NCI-H1930 (cell line): ENCODE measurements at regions not wholly inside any gene's neighbourhood (a gene's known extent, or its start where the extent isn't known, plus 50 kb on each side); places are given as distances from the start of the nearest gene placed in this dataset.

Experiments
- DNase-seq, 2 experiments: peaks; one replicate each; lab custom pipeline; 2025; lab: John Stamatoyannopoulos, UW

DNA sequence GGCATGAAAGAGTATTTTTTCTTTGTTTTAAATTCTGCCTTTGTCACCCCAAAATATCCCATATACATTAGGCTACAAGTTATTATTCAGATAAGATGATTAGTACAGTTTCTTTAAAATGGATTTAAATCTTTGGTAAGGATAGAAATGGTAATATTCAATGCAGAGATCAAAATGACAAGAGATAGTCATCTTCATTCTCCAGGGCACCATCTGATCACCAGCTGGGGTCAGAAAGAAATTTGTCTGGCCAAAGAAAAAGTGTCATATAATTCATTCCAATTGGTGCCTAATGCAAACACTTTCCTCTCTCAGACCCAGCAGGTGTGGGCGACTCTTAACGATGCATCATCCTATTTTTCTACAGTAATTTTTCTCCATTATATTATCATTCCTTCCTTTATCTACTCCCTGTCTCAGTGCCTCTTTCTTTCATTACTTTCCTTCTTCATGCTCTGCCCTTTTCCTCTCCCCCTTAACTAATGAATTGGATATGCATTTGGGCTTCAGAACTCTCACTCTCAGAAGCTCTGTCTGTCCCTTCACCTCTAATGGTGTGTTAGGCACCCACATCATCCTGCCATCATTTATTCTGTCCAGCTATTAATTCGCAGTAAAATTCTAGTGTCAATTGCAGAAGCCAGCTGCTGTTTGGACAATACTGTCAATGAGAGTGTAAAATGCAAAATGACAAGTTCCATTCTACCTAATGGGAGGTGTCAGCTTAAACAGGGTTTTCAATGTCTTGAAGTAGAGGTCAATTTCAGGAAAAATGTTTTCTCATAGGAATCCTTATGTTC lies 570.5 kb downstream of the TDRD15 start:
- peak in 1 of 2 experiments; percentile 49 for DNase-seq

DNA sequence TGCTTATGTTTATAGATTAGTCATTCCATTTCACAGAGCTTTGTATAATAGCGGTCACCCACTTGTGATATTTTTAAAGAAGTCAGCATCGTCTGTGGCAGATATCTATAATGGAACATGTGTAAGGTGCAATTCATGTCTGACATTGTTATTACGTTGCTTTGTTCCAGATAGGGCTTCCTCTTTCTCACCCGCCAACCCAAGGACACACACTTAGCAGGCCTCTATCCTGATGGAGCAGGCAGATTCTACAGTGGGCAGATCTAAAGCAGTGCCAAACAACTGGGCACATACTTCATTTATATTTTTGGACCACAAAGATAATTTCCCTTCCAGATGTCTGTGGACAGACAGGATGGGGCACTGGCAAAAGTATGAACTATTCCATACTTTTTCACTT lies 573.1 kb downstream of the TDRD15 start:
- DNase-seq, result no peak

DNA sequence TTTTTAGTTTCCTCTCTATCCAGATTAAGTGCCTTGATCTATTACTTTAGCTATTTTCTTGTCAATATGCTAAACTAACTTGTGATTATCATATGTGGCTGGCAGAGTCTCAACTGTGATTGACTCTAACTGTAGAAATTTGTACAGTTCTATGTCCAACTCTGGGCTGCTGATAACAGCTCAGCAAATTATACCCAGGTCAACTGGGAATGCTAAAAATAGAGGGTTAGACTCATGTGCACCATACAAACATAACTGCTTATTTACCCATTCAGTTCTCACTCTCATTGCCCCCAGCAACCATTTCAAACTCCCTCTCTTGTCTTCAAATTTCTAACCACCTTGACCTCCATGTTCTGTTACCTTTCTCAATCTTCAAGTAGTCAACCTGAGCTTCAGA lies 576.9 kb downstream of the TDRD15 start:
- DNase-seq, result no peak

DNA sequence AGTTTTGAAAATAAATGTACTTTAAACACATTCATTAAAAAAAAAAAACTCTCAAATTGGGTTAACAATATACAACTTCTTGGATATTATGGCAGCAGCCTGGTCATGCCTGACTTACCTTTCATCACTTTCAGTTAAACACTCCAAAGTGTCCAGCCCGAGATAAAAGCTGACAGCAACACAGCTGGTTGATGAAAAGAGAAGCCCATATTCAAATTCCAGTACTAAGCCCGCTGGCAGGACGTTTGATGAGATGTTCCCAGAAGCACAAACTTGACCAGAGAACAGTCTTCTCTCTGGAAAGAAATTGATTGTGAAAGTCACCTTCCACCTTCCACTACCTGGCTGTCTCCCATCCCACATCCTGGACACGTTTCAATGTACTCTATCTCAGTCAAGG lies 586.3 kb downstream of the TDRD15 start:
- DNase-seq, result no peak

DNA sequence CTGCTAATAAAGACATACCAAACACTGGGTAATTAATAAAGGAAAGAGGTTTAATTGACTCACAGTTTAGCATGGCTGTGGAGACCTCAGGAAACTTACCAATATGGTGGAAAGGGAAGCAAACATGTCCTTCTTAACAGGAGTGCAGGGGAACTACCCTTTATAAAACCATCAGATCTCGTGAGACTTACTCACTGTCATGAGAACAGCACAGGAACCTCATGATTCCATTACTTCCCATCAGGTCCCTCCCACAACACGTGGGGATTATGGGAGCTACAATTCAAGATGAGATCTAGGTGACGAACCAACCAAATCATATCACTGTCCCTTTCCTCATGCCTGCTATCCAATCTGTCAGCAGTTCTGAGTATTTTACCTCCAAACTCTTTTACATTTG lies 586.7 kb downstream of the TDRD15 start:
- DNase-seq, result no peak

DNA sequence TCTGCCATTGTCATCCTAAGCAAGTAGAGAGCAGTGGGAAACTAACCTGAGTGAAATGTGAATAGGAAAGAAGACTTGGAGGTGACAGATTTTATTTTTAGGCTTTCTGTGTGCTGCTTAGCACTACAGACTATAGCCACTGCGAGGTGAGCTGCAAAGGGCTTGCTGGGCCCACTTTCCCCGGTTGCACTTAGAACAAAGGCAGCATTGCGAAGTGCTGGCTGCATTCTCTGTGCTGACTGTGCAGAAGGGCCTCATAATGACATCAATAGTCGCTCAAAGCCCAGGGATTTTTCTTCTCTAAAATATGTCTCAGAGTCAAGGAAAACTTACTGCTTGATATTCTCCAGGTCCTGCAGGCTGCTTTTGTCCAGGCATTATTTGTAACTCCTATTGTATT lies 592.1 kb downstream of the TDRD15 start:
- no peak for DNase-seq

DNA sequence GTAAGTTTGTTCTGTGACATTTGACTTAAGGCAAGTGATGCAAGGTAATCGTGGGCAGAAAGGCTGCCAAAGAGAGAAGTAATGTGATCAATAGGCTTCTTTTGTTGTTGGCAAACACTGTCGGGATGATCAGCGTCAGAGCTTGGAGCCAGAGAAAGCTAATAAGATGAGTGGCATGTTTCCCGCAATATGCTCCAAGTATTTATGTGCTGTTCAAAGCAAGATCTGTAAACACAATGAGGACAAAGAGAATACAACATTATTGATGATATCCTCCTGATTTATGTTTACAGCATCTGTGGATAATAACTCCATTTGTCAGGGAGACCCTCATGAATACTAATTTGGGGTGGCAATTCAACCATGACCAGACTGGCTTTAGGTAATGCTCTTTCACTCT lies 603.3 kb downstream of the TDRD15 start:
- peak; percentile 30 to 47 for DNase-seq

DNA sequence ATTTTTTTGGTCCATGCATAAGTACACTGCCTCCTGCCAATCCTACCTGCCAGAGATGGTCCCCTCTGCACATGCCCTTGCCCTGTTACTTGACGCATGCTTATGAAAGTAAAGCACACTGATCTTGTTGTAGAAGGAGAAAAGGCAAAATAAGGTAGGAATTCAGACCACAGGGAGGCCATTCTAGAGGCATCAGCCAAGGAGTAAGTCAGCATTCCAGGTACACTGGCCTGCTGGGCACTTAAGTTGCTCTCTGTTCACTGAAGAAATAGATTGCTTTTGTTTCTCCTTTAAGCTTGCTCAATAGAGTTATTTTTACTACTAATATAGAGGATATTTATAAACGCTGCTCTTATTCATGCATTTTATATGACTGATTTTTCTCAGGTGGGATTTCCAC lies 604.4 kb downstream of the TDRD15 start:
- DNase-seq, result no peak

DNA sequence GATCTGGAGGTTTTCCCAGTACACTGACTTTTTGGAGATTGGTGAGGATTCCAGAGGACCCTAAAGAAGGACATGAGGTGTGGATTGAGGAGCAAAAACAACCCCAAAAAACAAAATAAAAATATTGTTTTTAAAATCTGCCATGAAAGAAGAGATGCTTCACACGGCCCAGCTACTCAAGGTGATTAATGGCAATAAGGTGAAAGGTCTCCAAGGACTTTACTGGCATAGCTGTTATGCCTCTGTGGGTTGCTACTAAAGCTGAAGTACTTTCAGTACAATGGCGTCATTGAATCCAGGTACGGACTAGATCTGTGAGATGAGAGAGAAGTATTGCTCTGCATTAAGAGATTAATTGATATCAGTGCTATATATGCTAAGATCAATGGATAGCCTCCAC lies 606.4 kb downstream of the TDRD15 start:
- DNase-seq, result no peak

DNA sequence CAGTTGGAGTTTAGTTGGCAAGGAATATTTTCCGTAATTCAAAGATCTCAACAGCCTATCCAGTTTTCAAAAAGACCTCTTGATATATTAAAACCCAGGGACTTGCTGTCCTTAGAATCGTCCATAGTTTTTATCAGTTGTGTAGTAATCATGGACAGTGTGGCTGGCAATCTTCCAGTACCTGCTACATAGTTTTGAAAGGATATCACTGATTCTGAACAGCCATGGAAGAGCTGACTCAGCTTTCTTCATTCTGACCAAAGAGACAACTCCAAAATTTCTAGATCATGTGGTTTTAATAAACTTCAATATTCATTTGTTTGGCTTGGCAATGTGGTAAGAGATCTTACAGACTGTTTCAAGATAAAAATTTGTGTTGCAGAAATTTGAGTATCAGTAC lies 616.7 kb downstream of the TDRD15 start:
- DNase-seq, result no peak

DNA sequence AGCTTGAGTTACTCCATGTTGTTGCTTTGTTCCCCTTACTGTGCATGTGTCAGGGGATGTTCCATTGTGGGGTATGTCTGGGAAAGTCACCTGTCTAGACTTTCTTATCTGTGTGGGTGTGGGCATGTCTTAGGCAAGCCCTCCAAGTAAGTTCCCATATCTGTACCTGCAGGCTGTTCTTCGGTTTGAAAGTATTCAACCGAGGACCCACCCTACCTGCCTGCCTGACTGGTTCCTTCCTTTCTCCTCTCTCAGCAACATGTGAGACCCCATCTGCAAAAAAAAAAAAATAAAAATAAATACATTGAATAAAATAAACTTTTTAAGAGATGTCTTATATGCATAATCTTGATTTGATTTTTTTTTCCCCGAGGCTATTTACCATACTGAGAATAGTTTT lies 622.7 kb downstream of the TDRD15 start:
- no peak for DNase-seq

DNA sequence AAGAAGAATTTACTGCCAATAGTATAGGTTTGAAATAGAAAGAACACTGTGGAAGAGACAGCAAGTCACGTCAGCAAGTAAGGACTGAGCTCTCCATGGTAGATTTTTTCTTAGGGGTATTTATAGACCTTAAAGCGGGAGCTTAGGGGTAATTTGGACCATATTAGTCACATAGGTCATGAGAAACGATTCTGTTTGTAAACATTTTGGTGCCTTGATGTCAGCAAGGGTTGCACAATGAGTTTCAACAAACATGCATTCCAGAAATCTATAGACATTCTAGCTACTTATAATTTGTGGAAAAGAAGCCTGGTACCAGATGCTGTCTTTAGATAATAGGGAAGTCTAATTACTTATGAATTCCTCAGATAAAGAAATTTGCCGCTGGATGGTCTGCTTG lies 624.7 kb downstream of the TDRD15 start:
- DNase-seq, result no peak

DNA sequence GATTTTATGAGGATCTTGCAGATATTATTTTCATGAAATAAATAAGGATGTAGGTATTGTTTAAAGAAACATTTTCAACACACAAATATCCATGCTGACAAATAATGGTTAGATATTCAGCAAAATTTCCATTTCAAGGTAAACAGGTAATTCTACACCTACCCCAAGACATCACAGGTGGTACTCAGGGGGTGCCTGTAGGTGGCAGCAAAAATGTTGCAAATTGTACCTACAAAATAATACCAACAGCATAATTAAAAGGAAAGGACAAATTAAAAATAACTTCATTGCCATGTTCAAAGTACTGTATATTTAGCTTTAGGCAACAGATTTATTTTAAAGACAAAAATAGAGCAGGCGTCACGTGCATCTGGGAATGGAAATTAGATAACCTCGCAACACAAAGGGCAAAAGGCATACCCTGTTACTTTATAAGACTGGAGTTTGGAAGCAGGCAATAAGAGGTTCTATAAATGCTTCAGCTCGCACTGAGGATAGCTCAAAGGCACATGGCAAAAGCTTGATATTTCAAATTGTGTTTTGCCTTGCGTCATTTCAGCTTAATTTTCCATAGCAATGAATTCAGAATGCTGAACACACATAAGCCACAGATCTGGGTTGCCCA lies 630.5 kb downstream of the TDRD15 start:
- DNase-seq, result no peak

DNA sequence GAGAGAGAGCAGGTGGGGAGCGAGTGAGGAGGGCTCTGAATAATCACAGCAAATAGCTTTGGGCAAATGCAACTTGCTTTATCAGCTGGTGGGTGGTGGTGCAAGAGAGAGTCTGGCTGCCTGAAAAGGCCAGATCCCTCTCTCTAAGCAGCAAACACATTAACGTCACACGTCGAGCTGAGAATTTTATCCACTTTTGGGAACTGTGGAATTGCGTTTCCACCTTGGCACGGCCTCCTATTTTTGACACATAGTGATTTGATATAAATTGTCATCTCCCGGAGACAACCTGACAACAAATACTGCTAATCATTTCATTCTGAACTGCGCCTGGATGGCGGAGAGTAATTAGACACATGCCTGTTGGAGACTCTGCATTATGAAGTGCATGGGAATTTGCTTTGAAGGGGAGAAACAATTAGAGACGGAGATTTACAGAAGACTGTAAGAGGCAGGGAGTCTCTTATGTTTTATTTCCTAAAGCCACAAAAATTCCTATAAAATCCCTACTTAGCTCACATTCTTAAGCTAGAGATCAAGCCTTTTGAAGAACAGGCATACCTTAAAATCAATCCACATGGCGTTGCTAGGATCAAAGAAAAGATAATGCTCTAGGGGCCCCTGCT lies 634.1 kb downstream of the TDRD15 start:
- DNase-seq, result no peak

DNA sequence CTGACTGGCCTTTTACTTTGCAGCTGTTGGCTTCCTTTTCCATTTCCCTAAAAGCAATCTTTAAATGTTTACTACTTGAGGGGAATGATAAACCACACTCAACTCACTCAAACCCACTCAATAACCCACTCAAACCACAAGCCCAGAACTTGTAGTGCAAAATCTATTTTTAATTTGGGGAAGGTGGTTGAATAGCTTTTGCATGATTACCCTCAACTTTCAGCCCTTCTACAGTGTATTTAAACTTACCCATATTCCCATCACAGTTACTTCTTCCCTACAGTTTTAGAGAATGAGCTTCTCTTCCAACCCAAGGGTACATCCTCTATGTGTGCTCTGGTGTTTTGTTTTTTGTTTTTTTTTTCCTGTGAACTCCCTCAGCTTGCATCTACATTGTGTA lies 636.1 kb downstream of the TDRD15 start:
- no peak for DNase-seq

DNA sequence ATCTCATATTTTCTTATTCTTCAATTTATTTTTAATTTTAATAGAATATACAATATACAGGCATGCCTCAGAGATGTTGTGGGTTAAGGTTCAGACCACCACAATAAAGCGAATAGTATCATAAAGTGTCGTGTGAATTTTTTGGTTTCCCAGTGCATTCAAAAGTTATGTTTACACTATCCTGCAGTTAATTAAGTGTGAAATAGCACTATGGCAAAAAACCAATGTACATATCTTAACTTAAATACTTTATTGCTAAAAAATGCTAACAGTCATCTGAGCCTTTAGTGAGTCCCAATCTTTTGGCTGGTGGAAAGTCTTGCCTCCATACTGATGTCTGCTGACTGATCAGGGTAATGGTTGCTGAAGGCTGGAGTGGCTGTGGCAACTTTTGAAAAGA lies 637.6 kb downstream of the TDRD15 start:
- DNase-seq, result no peak

DNA sequence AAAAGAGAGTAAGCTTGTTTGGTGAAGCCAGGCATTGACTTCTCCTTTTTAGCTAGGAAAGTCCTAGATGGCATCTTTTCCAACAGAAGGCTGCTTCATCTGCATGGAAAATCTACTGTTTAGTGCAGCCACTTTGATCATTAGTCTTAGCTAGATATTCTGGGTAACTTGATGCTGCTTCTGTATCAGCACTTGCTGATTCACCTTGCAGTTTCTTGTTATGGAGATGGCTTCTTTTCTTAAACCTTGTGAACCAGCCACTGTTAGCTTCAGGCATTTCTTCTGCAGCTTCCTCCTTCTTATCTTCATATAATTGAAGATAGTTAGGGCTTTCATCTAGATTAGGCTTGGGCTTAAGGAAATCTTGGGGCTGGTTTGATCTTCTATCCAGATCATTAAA lies 639.7 kb downstream of the TDRD15 start:
- no peak for DNase-seq

DNA sequence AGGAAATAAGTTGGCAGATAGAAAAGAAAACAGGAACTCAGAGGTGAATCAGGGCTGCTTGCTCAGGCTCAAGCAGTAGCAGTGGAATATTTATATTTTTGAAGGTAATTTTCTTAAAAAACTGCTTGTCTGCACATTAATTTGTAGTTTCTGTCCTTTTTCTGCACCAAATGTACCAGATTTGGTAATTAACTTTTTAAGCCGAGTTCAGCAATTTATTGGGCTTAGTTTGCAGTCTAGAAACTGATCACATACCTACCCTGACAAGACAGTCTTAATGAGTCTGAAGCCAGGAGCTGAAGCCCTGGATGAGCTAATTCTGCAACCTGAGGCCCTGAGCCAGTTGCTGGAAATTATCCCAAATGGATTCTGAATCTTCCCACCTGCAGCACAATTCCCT lies 647.0 kb downstream of the TDRD15 start:
- no peak for DNase-seq

DNA sequence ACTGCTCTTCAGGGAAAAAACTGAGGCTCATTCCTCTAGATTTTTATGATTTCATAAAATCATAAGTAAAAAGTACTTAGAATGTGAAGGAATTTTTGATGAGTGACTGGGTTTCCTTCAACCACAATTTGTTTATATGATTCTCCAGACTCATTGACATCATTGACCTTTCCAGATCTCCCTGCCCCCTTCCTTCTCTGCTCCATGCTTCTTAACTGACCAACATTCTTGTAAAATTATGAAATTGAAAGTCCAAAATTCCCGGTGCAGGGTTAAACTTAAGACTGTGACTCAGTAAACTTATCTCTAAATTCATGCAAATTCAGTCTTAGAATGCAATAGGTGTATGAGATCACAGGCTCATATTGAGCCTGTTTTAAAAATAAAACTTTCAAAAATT lies 648.9 kb downstream of the TDRD15 start:
- no peak for DNase-seq

DNA sequence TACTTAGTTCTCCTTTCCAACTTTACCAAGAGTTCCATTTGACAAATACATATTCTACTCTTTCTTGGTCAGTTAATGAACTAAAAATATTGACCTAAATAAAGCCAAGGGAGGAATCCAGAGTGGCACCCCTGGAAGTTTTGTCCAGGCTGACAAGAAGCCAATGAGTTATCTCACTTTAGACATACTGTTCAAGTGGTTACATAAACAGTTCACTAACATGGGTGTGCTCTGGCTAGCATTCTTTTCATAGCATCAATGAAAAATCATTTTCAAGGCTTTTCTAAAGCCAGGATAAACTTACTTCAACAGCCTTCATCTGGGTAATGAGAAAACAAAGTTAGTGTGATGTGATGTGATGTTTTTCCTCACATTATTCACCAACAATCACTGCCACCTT lies 649.4 kb downstream of the TDRD15 start:
- no peak for DNase-seq

DNA sequence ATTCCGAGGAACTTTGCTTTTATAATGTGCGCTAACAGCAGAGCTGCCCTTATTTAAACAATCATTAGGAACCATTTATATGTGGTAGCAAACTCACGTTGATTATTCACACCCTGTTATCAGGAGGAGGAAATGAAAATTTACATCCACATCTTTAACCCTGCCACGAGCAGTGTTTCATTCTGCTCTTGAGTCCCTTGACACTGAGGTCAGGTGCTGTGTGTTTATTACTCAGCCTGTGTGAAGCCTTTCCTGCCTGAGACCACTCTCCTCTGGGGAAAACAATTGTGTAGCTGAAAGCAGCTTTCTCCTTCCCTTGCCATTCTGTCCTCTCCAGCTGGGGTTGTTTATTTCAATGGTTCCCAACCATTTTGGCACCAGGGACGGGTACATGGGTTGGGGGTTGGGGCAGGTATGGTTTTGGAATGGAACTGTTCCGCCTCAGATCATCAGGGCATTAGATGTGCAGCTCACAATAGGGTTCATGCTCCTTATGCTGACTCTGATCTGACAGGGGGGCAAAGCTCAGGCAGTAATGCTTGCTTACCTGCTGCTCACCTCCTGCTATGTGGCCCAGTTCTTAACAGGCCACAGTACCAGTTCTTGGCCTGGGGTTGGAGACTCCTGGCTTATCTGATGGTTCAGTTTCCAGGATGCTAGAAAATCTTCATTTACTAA lies 651.1 kb downstream of the TDRD15 start:
- no peak for DNase-seq

DNA sequence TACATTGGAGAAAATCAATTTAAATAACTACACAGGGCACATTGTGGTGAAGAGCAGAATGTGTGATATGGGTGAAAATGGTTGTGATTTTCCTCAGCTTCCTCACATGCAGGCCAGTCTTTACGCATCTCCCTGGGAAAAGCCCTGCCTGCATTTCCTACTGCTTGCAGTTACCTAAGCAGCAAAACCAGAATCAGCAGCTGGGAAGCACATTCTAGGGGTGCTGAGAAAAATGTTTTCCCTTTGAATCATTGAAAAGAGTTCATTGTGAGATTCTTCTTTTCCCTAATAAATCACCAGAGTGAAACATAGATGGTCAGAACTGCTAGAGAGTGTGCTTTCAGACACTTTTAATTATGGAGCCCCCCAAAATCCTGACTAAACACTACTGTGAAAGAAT lies 656.0 kb downstream of the TDRD15 start:
- no peak for DNase-seq

DNA sequence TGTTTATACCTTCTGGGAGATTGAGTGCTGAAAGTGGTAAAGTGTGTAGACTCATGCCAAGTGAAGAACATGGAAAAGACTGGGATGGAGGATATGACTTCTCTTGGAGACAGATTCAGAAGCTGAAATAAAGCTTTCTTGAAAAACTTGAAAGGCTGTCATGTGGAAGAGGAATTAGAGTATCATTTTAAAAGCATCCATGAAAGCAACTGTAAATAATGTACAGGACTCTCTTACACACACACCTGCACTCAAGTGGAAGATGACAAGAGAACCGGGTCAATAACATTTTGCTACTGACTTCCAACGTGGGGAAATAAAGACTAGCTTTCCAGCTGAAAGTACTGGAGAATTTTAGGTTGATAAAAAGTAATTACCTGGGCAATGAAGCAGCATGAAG lies 658.2 kb downstream of the TDRD15 start:
- no peak for DNase-seq
